Coronary artery (tissue), 2 donors: ENCODE measurements at regions not wholly inside any gene's neighbourhood (a gene's known extent, or its start where the extent isn't known, plus 50 kb on each side); places are given as distances from the start of the nearest gene placed in this dataset.

ENCODE experiments used
- DNase-seq: peaks from one replicate; pipeline ENCODE4 v3.0.0-alpha.2; 2017; ENCODE audit warnings: low spot score
- H3K27ac ChIP-seq, 2 donors: fragments of 200-600 bp; sonication (generic); one replicate each; pipeline ENCODE4 v1.5.1; 2016 to 2019
- H3K4me3 ChIP-seq: fragments of 200-600 bp; sonication (generic); 2 replicates; pipeline ENCODE4 v1.5.1; 2016; ENCODE audit warnings: mild to moderate bottlenecking, moderate library complexity
- CTCF ChIP-seq: fragments of 200-600 bp; sonication (generic); IDR thresholded peaks from one replicate; pipeline ENCODE4 v1.5.1; 2019; ENCODE audit warnings: antibody characterized with exemption

GRCh38 chr10:83205861-83206260 lies 933.4 kb upstream of the GHITM start:
- no peak overlapping the region for H3K27ac ChIP-seq
- no peak for DNase-seq
- no peak overlapping the region for H3K4me3 ChIP-seq
- TF ChIP-seq CTCF = no peak

- TF ChIP-seq CTCF = no peak
- H3K27ac ChIP-seq = no peak overlapping the region
- no peak overlapping the region for H3K4me3 ChIP-seq
- DNase-seq = no peak
Measured at GRCh38 chr10:83212632-83213334, 926.5 kb upstream of the GHITM start.

GRCh38 chr10:83214136-83214535 lies 925.2 kb upstream of the GHITM start:
- Histone ChIP-seq H3K27ac (no peak overlapping the region), H3K4me3 (no peak overlapping the region)
- no peak for TF ChIP-seq CTCF
- no peak for DNase-seq

- no peak for TF ChIP-seq CTCF
- H3K27ac ChIP-seq = no peak overlapping the region
- no peak overlapping the region for H3K4me3 ChIP-seq
- no peak for DNase-seq
Measured at GRCh38 chr10:83218205-83218604, 921.1 kb upstream of the GHITM start.

GRCh38 chr10:83222300-83222699 lies 917.0 kb upstream of the GHITM start:
- Histone ChIP-seq H3K4me3 (no peak overlapping the region), H3K27ac (no peak overlapping the region)
- DNase-seq = no peak
- TF ChIP-seq CTCF = no peak

GRCh38 chr10:83222832-83223742 lies 916.2 kb upstream of the GHITM start:
- Histone ChIP-seq H3K4me3 (no peak overlapping the region), H3K27ac (no peak overlapping the region)
- no peak for DNase-seq
- TF ChIP-seq CTCF = no peak
